ENCODE measurements at regions not wholly inside any gene's neighbourhood (a gene's known extent, or its start where the extent isn't known, plus 50 kb on each side); places are given as distances from the start of the nearest gene placed in this dataset.

GRCh38 chr6:112488238-112488637, 141.1 kb downstream of the RFPL4B start:
- H3K27ac ChIP-seq (ENCODE audit: low read length, poor library complexity, severe bottlenecking), result no peak overlapping the region
- no peak overlapping the region for H3K9ac ChIP-seq (ENCODE audit: low read length)
- no peak overlapping the region for H3K4ac ChIP-seq (ENCODE audit: low read depth in 1 of 2, low read length in 2 of 2)
- H4K8ac ChIP-seq (ENCODE audit: low read length), result no peak overlapping the region
- no CpG with 5 or more reads among the region's 2 CpGs for WGBS
- H2BK5ac ChIP-seq (ENCODE audit: low read depth, low read length, poor library complexity, severe bottlenecking), result no peak overlapping the region
- H3K4me3 ChIP-seq (ENCODE audit: insufficient read depth in 1 of 2, low read depth in 1 of 2, low read length in 2 of 2), result no peak overlapping the region
- H2BK120ac ChIP-seq (ENCODE audit: low read depth, low read length), result no peak overlapping the region
- no peaks in the 10 kb centered on the region for H3K4me1 ChIP-seq (ENCODE audit: control insufficient read depth, insufficient read depth, low read depth, low read length)
- no peak overlapping the region for H3K23ac ChIP-seq (ENCODE audit: low read length in 2 of 2)
- H2AK5ac ChIP-seq (ENCODE audit: low read length, severe bottlenecking), result no peak overlapping the region
- no peak for DNase-seq
- H4K91ac ChIP-seq (ENCODE audit: low read length), result no peak overlapping the region
- no peaks in the 10 kb centered on the region for H3K9me3 ChIP-seq (ENCODE audit: control insufficient read depth, low read length)
- H3K27me3 ChIP-seq (ENCODE audit: control insufficient read depth in 1 of 2, insufficient read depth in 1 of 2, low read length in 2 of 2), result peaks cover 0 to 18% of the 10 kb centered on the region in 2 experiments
- no peak overlapping the region for H3K14ac ChIP-seq (ENCODE audit: low read length in 2 of 2)
- H2BK15ac ChIP-seq (ENCODE audit: low read depth, poor library complexity, severe bottlenecking), result no peak overlapping the region
- H3K18ac ChIP-seq (ENCODE audit: low read depth in 1 of 2, low read length in 2 of 2), result no peak overlapping the region
- no peak overlapping the region for H3K4me2 ChIP-seq (ENCODE audit: low read length, poor library complexity, severe bottlenecking)
- H2AFZ ChIP-seq (ENCODE audit: low read depth, low read length), result no peak overlapping the region
- no peaks in the 10 kb centered on the region for H3K79me1 ChIP-seq (replicated peaks; ENCODE audit: low read length, poor library complexity, severe bottlenecking)
- no peak overlapping the region for H2BK12ac ChIP-seq (ENCODE audit: low read length in 2 of 2)
- no peaks in the 10 kb centered on the region for H3K36me3 ChIP-seq (ENCODE audit: control insufficient read depth in 1 of 2, insufficient read depth in 2 of 2, low read depth in 1 of 2, low read length in 2 of 2)

- WGBS, result 45% methylated on average over 5 of the region's 5 CpGs
- Histone ChIP-seq H2BK120ac (ENCODE audit: low read depth, low read length) (no peak overlapping the region), H4K8ac (ENCODE audit: low read length) (no peak overlapping the region), H3K18ac (ENCODE audit: low read depth in 1 of 2, low read length in 2 of 2) (no peak overlapping the region), H3K27me3 (ENCODE audit: control insufficient read depth in 1 of 2, insufficient read depth in 1 of 2, low read length in 2 of 2) (no peaks in the 10 kb centered on the region), H2BK15ac (ENCODE audit: low read depth, poor library complexity, severe bottlenecking) (no peak overlapping the region), H3K14ac (ENCODE audit: low read length in 2 of 2) (no peak overlapping the region), H3K9ac (ENCODE audit: low read length) (no peak overlapping the region), H3K4me2 (ENCODE audit: low read length, poor library complexity, severe bottlenecking) (no peak overlapping the region), H3K27ac (ENCODE audit: low read length, poor library complexity, severe bottlenecking) (no peak overlapping the region), H4K91ac (ENCODE audit: low read length) (no peak overlapping the region), H2AK5ac (ENCODE audit: low read length, severe bottlenecking) (no peak overlapping the region), H3K4ac (ENCODE audit: low read depth in 1 of 2, low read length in 2 of 2) (no peak overlapping the region), H3K4me1 (ENCODE audit: control insufficient read depth, insufficient read depth, low read depth, low read length) (peaks cover 3% of the 10 kb centered on the region), H2BK5ac (ENCODE audit: low read depth, low read length, poor library complexity, severe bottlenecking) (no peak overlapping the region), H2BK12ac (ENCODE audit: low read length in 2 of 2) (no peak overlapping the region), H3K23ac (ENCODE audit: low read length in 2 of 2) (no peak overlapping the region), H3K4me3 (ENCODE audit: insufficient read depth in 1 of 2, low read depth in 1 of 2, low read length in 2 of 2) (no peak overlapping the region), H3K9me3 (ENCODE audit: control insufficient read depth, low read length) (no peaks in the 10 kb centered on the region), H2AFZ (ENCODE audit: low read depth, low read length) (no peak overlapping the region), H3K79me1 (replicated peaks; ENCODE audit: low read length, poor library complexity, severe bottlenecking) (no peaks in the 10 kb centered on the region), H3K36me3 (ENCODE audit: control insufficient read depth in 1 of 2, insufficient read depth in 2 of 2, low read depth in 1 of 2, low read length in 2 of 2) (no peaks in the 10 kb centered on the region)
- peak; percentile 92 for DNase-seq
Measured at GRCh38 chr6:112501705-112502104, 154.6 kb downstream of the RFPL4B start.

GRCh38 chr6:112502351-112503090, 155.4 kb downstream of the RFPL4B start:
- H3K4me1 ChIP-seq (ENCODE audit: control insufficient read depth, insufficient read depth, low read depth, low read length), result peaks cover 3% of the 10 kb centered on the region
- H3K23ac ChIP-seq (ENCODE audit: low read length in 2 of 2), result no peak overlapping the region
- no peak overlapping the region for H3K4me2 ChIP-seq (ENCODE audit: low read length, poor library complexity, severe bottlenecking)
- no peak overlapping the region for H2AK5ac ChIP-seq (ENCODE audit: low read length, severe bottlenecking)
- H4K91ac ChIP-seq (ENCODE audit: low read length), result no peak overlapping the region
- no peak overlapping the region for H3K4me3 ChIP-seq (ENCODE audit: insufficient read depth in 1 of 2, low read depth in 1 of 2, low read length in 2 of 2)
- no peak overlapping the region for H4K8ac ChIP-seq (ENCODE audit: low read length)
- no peak overlapping the region for H3K14ac ChIP-seq (ENCODE audit: low read length in 2 of 2)
- H2BK12ac ChIP-seq (ENCODE audit: low read length in 2 of 2), result no peak overlapping the region
- no peaks in the 10 kb centered on the region for H3K36me3 ChIP-seq (ENCODE audit: control insufficient read depth in 1 of 2, insufficient read depth in 2 of 2, low read depth in 1 of 2, low read length in 2 of 2)
- H3K18ac ChIP-seq (ENCODE audit: low read depth in 1 of 2, low read length in 2 of 2), result no peak overlapping the region
- H3K4ac ChIP-seq (ENCODE audit: low read depth in 1 of 2, low read length in 2 of 2), result no peak overlapping the region
- H3K27ac ChIP-seq (ENCODE audit: low read length, poor library complexity, severe bottlenecking), result peak overlapping the region; percentile 5
- DNase-seq, result peak; percentile 47
- no peak overlapping the region for H2BK120ac ChIP-seq (ENCODE audit: low read depth, low read length)
- peak overlapping the region; percentile 48 for H3K9ac ChIP-seq (ENCODE audit: low read length)
- no peak overlapping the region for H2BK5ac ChIP-seq (ENCODE audit: low read depth, low read length, poor library complexity, severe bottlenecking)
- H3K9me3 ChIP-seq (ENCODE audit: control insufficient read depth, low read length), result no peaks in the 10 kb centered on the region
- H2BK15ac ChIP-seq (ENCODE audit: low read depth, poor library complexity, severe bottlenecking), result no peak overlapping the region
- 95% methylated on average over 2 of the region's 7 CpGs for WGBS
- no peaks in the 10 kb centered on the region for H3K27me3 ChIP-seq (ENCODE audit: control insufficient read depth in 1 of 2, insufficient read depth in 1 of 2, low read length in 2 of 2)
- H2AFZ ChIP-seq (ENCODE audit: low read depth, low read length), result no peak overlapping the region
- H3K79me1 ChIP-seq (replicated peaks; ENCODE audit: low read length, poor library complexity, severe bottlenecking), result no peaks in the 10 kb centered on the region

- Histone ChIP-seq H2AFZ (ENCODE audit: low read depth, low read length) (no peak overlapping the region), H3K4me1 (ENCODE audit: control insufficient read depth, insufficient read depth, low read depth, low read length) (peaks cover 3% of the 10 kb centered on the region), H3K4me3 (ENCODE audit: insufficient read depth in 1 of 2, low read depth in 1 of 2, low read length in 2 of 2) (no peak overlapping the region), H3K9ac (ENCODE audit: low read length) (peak overlapping the region; percentile 48), H3K9me3 (ENCODE audit: control insufficient read depth, low read length) (no peaks in the 10 kb centered on the region), H2AK5ac (ENCODE audit: low read length, severe bottlenecking) (no peak overlapping the region), H2BK15ac (ENCODE audit: low read depth, poor library complexity, severe bottlenecking) (no peak overlapping the region), H4K8ac (ENCODE audit: low read length) (no peak overlapping the region), H2BK120ac (ENCODE audit: low read depth, low read length) (no peak overlapping the region), H3K23ac (ENCODE audit: low read length in 2 of 2) (no peak overlapping the region), H2BK12ac (ENCODE audit: low read length in 2 of 2) (peak overlapping the region in 1 of 2 experiments; percentile 52), H3K36me3 (ENCODE audit: control insufficient read depth in 1 of 2, insufficient read depth in 2 of 2, low read depth in 1 of 2, low read length in 2 of 2) (no peaks in the 10 kb centered on the region), H3K27ac (ENCODE audit: low read length, poor library complexity, severe bottlenecking) (peak overlapping the region; percentile 5), H2BK5ac (ENCODE audit: low read depth, low read length, poor library complexity, severe bottlenecking) (no peak overlapping the region), H3K14ac (ENCODE audit: low read length in 2 of 2) (no peak overlapping the region), H3K79me1 (replicated peaks; ENCODE audit: low read length, poor library complexity, severe bottlenecking) (no peaks in the 10 kb centered on the region), H3K4me2 (ENCODE audit: low read length, poor library complexity, severe bottlenecking) (peak overlapping the region; percentile 18), H4K91ac (ENCODE audit: low read length) (no peak overlapping the region), H3K18ac (ENCODE audit: low read depth in 1 of 2, low read length in 2 of 2) (peak overlapping the region in 1 of 2 experiments; percentile 91), H3K27me3 (ENCODE audit: control insufficient read depth in 1 of 2, insufficient read depth in 1 of 2, low read length in 2 of 2) (no peaks in the 10 kb centered on the region), H3K4ac (ENCODE audit: low read depth in 1 of 2, low read length in 2 of 2) (peak overlapping the region in 1 of 2 experiments; percentile 73)
- DNase-seq, result peak; percentile 15
- 62% methylated on average over 6 of the region's 6 CpGs for WGBS
Measured at GRCh38 chr6:112503091-112503596, 156.0 kb downstream of the RFPL4B start.

All from mesenchymal stem cell (in vitro differentiated cells and primary cell).